Stromal cell of bone marrow (primary cell): ENCODE measurements at regions not wholly inside any gene's neighbourhood (a gene's known extent, or its start where the extent isn't known, plus 50 kb on each side); places are given as distances from the start of the nearest gene placed in this dataset.
"Not testable (repeated sequence)": the region's sequence is repeated elsewhere in the genome, so short reads cannot be mapped to it uniquely, and the experiment has no call there.

Experiments
- DNase-seq: peaks from one replicate; pipeline ENCODE4 v3.0.0-alpha.2; 2012; ENCODE audit warnings: low read depth

GRCh38 chr2:16200554-16201193, 260.3 kb downstream of the MYCN start:
- no peak for DNase-seq

DNA sequence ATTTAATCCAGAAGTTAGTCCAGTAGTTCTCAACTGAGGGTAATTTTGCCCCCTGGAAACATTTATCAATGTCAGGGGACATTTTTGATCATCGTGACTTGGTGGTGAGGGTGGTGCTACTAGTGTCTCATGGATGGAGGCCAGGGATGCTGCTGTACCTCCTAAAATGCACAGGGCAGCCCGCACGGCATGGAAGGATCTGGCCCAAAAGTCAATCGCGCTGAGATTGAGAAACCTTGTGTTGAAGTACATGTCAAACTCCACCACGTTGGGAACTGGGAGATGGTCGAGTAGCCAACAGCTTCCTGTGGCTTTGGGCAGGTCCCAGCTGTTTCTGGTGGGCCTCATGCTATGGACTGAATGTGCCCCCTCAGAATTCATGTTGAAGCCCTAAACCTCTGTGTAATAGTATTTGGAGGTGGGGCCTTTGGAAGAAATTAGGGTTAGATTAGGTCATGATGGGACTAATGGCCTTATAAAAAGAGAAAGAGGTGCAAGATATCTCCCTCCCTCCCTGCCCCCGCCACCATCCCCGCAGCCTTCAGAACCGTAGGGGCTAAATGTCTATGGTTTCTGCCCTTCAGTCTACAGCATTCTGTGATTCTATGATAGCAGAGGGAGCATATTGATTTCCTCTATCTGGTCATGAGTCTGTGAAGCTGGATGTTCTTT, 259.7 kb downstream of the MYCN start:
- no peak for DNase-seq

- not testable (repeated sequence) for DNase-seq
These were observed 258.9 kb downstream of the MYCN start for GRCh38 chr2:16199241-16199640.

- DNase-seq, result no peak
These were observed 258.0 kb downstream of the MYCN start for GRCh38 chr2:16198166-16198912.

- DNase-seq, result no peak
These were observed 257.3 kb downstream of the MYCN start for GRCh38 chr2:16197504-16198147.

DNA sequence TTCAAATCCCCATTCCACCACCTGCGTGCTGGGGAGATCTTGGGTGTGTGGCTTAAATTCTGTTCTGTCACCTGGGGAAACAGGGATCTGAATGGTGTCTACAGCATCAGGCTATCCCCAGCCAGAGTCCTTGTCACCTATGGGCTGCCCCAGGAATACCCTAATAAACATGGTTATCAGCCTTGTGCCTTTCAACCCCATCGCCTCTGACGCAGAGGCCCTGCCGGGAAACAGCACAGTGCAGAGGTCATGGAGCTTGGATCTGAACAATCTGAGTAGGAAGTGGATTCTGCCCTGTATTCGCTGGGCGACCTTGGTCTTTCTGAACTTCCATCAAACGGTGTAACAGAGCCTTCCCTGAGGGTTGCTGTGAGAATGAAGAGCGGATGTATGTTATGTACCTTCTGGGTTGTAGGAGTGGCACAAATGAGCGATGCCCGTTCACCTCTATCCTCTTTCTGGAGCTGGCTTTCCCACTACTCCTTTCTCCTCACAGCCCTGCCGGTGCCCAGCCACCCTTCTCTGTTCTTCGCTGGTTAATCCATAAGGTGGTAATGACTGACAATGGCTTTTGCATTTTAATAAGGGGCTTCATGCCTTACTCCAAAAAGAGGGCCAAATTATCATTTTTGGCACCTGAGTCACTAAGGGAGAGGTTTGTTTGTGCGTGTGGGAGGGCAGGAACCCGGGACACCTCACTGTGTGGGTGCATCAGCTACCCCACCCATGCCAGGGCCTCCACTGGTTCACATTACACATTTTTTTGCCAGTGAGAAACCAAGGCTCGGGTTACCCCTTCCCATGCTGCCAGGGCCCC, 256.5 kb downstream of the MYCN start:
- no peak for DNase-seq

DNA sequence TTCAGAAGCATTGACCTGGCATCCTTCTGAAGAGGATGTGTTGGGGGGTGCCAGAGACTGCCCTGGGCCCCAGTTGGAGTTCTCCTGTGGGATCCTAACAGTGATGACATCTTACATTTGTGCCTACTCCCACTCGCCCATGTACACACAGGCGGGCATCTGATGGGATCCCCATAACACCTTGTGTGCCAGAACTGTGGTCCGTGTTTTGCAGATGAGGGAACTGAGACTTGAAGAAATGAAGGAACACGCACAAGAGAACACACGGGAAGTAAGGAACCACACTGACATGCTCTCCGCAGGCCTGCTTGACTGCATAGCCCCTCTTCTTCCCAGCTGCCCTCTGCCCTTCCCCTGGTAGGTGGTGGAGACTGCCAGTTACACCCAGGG, 255.3 kb downstream of the MYCN start:
- DNase-seq, result no peak

- DNase-seq, result no peak
These were observed 254.8 kb downstream of the MYCN start for GRCh38 chr2:16194931-16195680.

DNA sequence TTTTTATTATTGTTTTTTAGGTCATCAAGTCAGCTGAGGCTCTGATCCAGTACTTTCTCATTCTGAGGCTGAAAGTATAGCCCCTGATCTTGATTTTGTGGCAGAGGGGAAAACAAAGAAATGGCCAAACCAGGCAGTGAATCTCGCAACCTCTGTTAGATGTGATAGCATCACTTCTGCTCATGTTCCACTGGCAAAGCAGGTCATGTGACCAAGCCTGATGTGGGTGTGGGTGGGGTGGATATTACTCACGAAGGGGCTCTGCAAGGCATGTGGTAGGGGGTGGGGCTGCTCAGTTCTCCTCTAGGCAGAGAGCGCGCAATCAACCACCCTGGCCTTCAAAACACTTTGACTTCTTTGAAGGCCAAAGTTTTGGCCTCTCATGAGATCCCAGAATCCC, 254.2 kb downstream of the MYCN start:
- no peak for DNase-seq

GRCh38 chr2:16194096-16194390, 253.7 kb downstream of the MYCN start:
- no peak for DNase-seq

GRCh38 chr2:16192416-16193216, 252.3 kb downstream of the MYCN start:
- no peak for DNase-seq

DNA sequence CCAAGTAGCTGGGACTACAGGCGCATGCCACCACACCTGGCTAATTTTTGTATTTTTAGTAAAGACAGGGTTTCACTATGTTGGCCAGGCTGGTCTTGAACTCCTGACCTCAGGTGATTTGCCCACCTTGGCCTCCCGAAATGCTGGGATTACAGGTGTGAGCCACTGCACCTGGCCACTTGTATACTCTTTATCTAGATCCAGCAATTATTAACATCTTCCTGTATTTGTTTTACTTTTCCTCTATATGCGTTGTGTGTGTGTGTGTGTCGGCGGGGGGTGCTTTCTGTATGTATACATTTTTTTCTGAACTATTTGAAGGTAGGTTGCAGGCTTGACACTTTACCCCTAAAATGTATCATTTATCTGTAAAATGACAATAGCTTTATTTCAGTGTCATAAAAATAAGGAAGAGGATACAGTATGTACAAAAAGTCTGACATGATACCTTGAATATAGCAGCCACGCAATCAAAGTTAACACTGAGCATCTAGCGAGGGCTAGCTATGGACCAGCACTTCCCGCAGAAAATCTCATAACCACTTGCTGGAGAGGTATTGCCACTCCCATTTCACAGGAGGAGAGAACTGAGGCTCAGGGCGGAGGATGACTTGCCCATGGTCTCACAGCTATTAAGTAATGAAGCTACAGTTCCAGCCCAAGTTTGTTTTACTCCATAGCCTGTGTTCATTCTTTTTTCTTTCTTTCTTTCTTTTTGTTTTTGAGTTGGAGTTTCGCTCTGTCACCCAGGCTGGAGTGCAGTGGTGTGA, 251.3 kb downstream of the MYCN start:
- DNase-seq, result no peak

- no peak for DNase-seq
These were observed 250.3 kb downstream of the MYCN start for GRCh38 chr2:16190446-16191270.

DNA sequence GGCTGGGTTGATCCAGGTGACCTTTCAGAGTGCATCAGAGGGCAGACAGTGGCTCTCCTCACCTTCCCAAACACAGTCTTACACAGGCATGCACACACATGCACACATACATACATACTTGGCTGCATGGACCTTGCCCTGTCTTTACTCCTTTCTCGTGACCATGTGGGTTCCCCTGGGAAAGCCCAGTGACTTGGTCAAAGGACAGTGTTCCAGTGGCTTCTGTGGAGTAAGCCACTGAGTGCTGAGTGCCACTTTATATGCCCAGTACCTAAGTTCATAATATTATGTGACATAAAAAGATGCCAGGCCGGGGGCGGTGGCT, 249.4 kb downstream of the MYCN start:
- no peak for DNase-seq

GRCh38 chr2:16189029-16189835, 248.9 kb downstream of the MYCN start:
- DNase-seq, result no peak

GRCh38 chr2:16188261-16188890, 248.0 kb downstream of the MYCN start:
- DNase-seq, result no peak

GRCh38 chr2:16187482-16187817, 247.1 kb downstream of the MYCN start:
- DNase-seq, result no peak
